ENCODE measurements at regions not wholly inside any gene's neighbourhood (a gene's known extent, or its start where the extent isn't known, plus 50 kb on each side); places are given as distances from the start of the nearest gene placed in this dataset.

DNA sequence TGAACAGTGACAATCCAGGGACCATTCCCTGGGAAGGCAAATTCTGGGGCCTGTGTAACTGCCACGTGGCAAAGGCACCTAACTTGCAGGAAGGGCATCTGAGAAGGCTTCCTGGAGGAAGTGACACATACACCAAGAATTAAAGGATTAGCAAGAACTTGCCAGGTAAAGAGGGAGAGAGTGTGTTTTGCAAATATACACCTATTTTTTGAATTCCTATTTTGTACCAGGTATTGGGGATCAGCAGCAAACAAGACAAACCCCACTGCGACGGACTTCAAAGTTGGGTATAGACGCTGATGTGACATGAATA, 206.5 kb upstream of the ZMIZ1 start:
- H3K9me3 ChIP-seq (ENCODE audit: control insufficient read depth, insufficient read depth, low read length) = no peaks in the 10 kb centered on the region
- no peak overlapping the region for H3K9ac ChIP-seq (ENCODE audit: low read depth, low read length)
- H3K27me3 ChIP-seq (ENCODE audit: control insufficient read depth, insufficient read depth, low read length) = no peaks in the 10 kb centered on the region
- H3K27ac ChIP-seq (ENCODE audit: low read depth, low read length) = no peak overlapping the region
- no peak overlapping the region for H3K4me3 ChIP-seq (ENCODE audit: low read depth, low read length)
- 0 out of 2 replicates have a peak, but pooled peaks cover 2% of the 10 kb centered on the region for H3K4me1 ChIP-seq (ENCODE audit: control insufficient read depth, insufficient read depth, low read length)
- no peaks in the 10 kb centered on the region for H3K36me3 ChIP-seq (ENCODE audit: control insufficient read depth, insufficient read depth, low read length)

DNA sequence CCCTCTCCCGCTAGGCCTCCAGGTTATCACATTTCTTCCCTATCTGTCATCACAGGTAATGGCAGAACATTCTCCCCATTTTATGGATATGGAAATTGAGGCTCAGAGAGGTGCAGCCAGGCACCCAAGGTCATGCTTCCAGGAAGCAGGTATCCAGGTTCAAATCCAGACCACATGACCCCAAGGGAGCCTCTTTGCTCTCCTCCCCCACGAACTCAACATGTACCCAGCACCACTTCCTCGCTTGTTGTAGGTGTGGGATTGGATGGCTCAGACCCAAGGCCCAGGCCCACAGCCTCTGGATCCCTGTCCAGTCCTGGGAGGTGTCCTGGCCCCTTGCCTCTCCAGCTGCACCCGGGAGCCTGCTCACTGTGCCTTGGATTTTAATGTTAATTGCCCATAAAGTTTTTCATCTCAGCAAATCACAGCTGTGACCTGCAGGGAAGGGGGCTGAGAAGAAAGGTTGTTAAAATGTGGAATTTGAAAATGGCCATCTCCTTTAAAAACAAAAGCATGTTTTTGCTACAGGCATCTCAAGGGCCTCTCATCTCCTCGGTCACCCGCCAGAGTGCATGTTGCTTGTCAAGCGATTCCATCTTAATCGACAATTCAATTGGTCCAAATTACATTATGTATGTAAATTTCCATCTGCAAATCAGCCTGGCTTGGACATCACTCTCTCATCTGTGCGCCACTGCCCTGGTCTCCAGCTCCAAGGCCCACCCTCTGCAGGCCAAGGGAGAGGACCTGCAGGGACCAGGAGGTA, 205.4 kb upstream of the ZMIZ1 start:
- Histone ChIP-seq H3K9me3 (ENCODE audit: control insufficient read depth, insufficient read depth, low read length) (no peaks in the 10 kb centered on the region), H3K9ac (ENCODE audit: low read depth, low read length) (no peak overlapping the region), H3K4me1 (ENCODE audit: control insufficient read depth, insufficient read depth, low read length) (0 out of 2 replicates have a peak, but pooled peaks cover 2% of the 10 kb centered on the region), H3K27ac (ENCODE audit: low read depth, low read length) (no peak overlapping the region), H3K36me3 (ENCODE audit: control insufficient read depth, insufficient read depth, low read length) (no peaks in the 10 kb centered on the region), H3K27me3 (ENCODE audit: control insufficient read depth, insufficient read depth, low read length) (no peaks in the 10 kb centered on the region), H3K4me3 (ENCODE audit: low read depth, low read length) (no peak overlapping the region)

DNA sequence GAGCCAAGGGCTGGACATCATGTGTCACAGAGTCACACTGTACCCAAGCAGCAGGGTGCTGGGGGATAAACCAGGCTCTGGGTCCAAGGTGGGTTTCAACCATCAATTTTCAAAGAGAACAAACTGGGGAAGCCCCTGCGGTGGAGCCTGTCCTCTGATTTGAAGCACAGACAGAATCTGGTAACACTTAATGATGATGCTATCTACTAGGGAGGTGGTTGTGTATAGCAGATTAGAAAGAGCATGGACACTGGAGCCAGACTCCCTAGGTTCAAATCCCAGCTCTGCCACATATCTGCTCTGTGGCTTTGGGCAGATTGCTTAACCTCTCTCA, 204.9 kb upstream of the ZMIZ1 start:
- Histone ChIP-seq H3K36me3 (ENCODE audit: control insufficient read depth, insufficient read depth, low read length) (no peaks in the 10 kb centered on the region), H3K27me3 (ENCODE audit: control insufficient read depth, insufficient read depth, low read length) (no peaks in the 10 kb centered on the region), H3K27ac (ENCODE audit: low read depth, low read length) (no peak overlapping the region), H3K9ac (ENCODE audit: low read depth, low read length) (no peak overlapping the region), H3K9me3 (ENCODE audit: control insufficient read depth, insufficient read depth, low read length) (no peaks in the 10 kb centered on the region), H3K4me1 (ENCODE audit: control insufficient read depth, insufficient read depth, low read length) (0 out of 2 replicates have a peak, but pooled peaks cover 2% of the 10 kb centered on the region), H3K4me3 (ENCODE audit: low read depth, low read length) (no peak overlapping the region)

DNA sequence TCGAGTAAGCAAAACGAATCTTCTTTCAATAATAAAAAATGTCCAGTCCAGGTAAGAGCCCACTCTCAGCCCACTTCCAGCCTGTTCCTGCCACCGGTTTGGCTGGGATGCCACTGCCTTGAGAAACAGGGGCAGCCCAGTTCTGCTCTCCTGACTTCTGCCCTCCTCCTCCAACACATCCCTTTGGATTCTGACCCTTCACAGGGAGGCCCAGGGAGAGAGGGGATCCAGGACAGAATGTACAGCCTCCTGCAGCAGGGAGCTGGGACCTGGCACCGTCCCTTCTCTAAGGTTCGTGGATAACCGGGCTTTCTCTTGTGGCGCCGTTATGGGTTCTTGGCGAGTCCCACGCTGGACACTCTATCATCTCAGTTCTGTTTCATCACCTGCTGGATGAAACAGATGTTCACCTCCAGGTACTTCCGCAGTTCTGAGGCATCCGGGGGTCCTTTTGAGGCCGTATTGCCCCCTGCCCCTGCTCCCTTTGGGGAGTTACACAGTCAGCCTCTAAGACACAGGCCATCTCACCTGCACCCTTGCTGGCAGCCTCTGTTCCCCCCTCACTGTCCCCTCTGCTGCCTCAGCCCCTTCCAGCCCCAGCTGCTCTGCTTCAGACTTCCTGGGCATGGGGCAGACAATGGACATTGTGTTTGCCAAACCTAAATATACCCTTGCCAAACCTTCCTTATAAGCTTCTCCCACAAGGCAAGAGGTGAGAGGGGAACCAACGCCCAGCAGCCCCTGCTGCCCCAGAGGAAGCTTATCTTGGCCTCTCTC, 203.8 kb upstream of the ZMIZ1 start:
- no peak overlapping the region for H3K9ac ChIP-seq (ENCODE audit: low read depth, low read length)
- no peak overlapping the region for H3K4me3 ChIP-seq (ENCODE audit: low read depth, low read length)
- no peaks in the 10 kb centered on the region for H3K27me3 ChIP-seq (ENCODE audit: control insufficient read depth, insufficient read depth, low read length)
- 0 out of 2 replicates have a peak, but pooled peaks cover 2% of the 10 kb centered on the region for H3K4me1 ChIP-seq (ENCODE audit: control insufficient read depth, insufficient read depth, low read length)
- no peaks in the 10 kb centered on the region for H3K36me3 ChIP-seq (ENCODE audit: control insufficient read depth, insufficient read depth, low read length)
- no peaks in the 10 kb centered on the region for H3K9me3 ChIP-seq (ENCODE audit: control insufficient read depth, insufficient read depth, low read length)
- no peak overlapping the region for H3K27ac ChIP-seq (ENCODE audit: low read depth, low read length)

DNA sequence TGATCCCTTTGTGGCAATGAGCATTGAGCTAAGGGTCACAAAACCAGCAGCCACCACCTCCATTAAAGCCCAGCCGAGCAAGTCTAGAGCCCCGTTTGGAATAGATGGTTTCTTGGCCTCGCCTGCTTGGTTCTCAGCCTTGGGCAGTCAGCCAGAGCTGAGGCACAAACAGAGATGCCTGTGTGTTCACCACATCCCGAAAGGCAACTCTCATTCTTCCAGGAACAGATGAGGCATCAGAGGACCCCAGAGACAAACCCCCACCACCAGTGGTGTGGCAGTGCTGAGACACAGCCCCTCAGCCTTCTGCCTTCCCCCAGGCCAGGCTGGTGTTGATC, 203.3 kb upstream of the ZMIZ1 start:
- Histone ChIP-seq H3K4me3 (ENCODE audit: low read depth, low read length) (no peak overlapping the region), H3K4me1 (ENCODE audit: control insufficient read depth, insufficient read depth, low read length) (no peaks in the 10 kb centered on the region), H3K9me3 (ENCODE audit: control insufficient read depth, insufficient read depth, low read length) (no peaks in the 10 kb centered on the region), H3K27ac (ENCODE audit: low read depth, low read length) (no peak overlapping the region), H3K36me3 (ENCODE audit: control insufficient read depth, insufficient read depth, low read length) (no peaks in the 10 kb centered on the region), H3K9ac (ENCODE audit: low read depth, low read length) (no peak overlapping the region), H3K27me3 (ENCODE audit: control insufficient read depth, insufficient read depth, low read length) (no peaks in the 10 kb centered on the region)

DNA sequence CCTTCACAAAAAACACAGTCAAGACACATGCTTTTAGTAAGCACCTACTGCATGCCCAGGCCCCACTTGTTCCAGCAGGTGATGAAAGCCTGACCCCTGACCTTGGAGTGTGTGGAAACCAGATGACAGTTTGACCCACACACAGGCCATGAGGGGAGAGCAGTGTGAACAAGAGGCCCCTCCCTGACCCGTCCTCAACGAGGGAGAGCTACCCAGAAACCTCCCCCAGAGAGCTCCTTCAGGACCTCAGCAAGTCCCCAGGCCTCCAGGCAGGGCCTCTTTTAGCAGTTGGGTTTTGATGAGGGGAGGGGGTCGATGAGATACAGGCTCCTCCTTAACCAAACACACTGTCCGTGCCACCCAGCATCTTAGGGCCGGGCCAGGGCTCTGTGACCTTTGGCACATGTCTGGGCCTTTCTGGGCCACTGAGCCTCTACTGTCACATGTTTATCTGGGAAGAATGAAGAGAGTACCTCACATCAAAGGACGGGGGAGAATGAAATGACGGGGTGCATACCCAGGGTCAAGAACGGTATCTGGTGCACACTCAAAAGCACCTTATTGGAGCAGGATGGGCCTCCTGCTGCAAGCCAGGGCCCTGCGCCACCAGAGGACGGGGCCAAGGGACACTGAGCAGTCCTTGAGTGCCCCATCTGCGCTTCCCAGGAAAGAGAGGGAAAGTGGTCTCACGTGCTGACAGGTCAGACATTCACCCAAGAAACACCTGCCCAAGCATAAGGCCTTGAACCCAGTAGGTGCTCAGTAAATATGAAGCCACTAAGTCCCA, 202.6 kb upstream of the ZMIZ1 start:
- H3K4me1 ChIP-seq (ENCODE audit: control insufficient read depth, insufficient read depth, low read length) = no peaks in the 10 kb centered on the region
- H3K36me3 ChIP-seq (ENCODE audit: control insufficient read depth, insufficient read depth, low read length) = no peaks in the 10 kb centered on the region
- no peak overlapping the region for H3K9ac ChIP-seq (ENCODE audit: low read depth, low read length)
- H3K4me3 ChIP-seq (ENCODE audit: low read depth, low read length) = no peak overlapping the region
- no peak overlapping the region for H3K27ac ChIP-seq (ENCODE audit: low read depth, low read length)
- H3K9me3 ChIP-seq (ENCODE audit: control insufficient read depth, insufficient read depth, low read length) = no peaks in the 10 kb centered on the region
- no peaks in the 10 kb centered on the region for H3K27me3 ChIP-seq (ENCODE audit: control insufficient read depth, insufficient read depth, low read length)

DNA sequence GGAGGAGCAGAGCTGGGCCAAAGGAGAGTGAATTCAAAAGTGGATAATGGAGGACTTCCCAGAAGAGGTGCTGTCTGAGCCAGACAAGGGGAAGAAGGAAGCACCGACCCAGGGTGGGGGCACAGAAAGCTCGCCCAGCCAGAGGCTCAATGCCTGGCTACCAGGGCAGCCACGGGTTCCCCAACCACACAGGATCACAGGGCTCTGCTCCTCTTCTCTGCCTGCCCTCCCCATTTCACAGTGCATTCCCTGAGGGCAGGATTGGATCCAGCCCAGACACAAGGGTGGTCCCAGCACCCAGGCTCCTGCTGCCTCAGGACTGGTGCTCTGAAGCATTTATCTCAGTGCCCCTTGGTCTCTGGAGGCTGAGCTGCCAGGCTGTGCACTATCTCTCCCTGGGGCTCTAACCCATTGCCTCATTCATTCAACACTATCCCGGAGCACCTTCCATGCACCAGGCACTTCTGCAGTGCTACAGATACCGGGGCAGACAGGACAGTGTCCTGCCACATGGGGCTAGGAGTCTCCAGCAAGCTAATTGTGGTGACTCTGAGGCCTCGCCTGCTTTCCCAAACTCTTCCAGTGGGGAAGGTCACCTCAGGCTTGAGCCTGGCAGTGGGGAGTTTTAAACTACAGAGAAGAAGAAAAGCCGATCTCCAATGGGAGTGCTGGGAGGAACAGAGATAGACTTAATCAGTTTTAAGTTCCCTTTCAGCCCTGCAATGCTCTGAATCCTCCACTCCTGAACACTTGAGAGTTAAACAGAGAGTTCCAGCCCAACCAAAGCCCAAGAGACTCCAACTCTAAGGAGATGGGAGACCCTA, 201.8 kb upstream of the ZMIZ1 start:
- Histone ChIP-seq H3K9ac (ENCODE audit: low read depth, low read length) (no peak overlapping the region), H3K36me3 (ENCODE audit: control insufficient read depth, insufficient read depth, low read length) (no peaks in the 10 kb centered on the region), H3K27me3 (ENCODE audit: control insufficient read depth, insufficient read depth, low read length) (no peaks in the 10 kb centered on the region), H3K27ac (ENCODE audit: low read depth, low read length) (no peak overlapping the region), H3K4me1 (ENCODE audit: control insufficient read depth, insufficient read depth, low read length) (no peaks in the 10 kb centered on the region), H3K4me3 (ENCODE audit: low read depth, low read length) (no peak overlapping the region), H3K9me3 (ENCODE audit: control insufficient read depth, insufficient read depth, low read length) (no peaks in the 10 kb centered on the region)

DNA sequence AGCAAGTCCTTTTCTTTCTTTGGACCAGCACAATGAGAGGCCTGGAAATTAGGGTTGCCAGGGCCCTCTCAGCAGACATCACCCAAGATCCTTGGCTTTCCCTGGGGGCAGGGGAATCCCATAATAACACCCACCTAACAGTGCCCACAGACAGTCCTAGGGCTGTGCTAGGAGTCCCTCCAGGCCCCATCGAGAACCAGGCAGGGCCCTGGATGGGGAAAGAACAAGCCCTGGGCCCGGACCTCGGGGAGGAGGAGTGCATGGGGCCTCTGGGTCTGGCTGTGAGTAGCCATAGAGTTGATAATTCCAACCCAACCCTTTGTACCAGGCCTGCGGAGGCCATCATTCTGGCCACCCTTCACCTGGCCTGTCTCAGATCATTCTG, 201.2 kb upstream of the ZMIZ1 start:
- Histone ChIP-seq H3K9me3 (ENCODE audit: control insufficient read depth, insufficient read depth, low read length) (no peaks in the 10 kb centered on the region), H3K36me3 (ENCODE audit: control insufficient read depth, insufficient read depth, low read length) (no peaks in the 10 kb centered on the region), H3K9ac (ENCODE audit: low read depth, low read length) (no peak overlapping the region), H3K27ac (ENCODE audit: low read depth, low read length) (no peak overlapping the region), H3K4me3 (ENCODE audit: low read depth, low read length) (no peak overlapping the region), H3K4me1 (ENCODE audit: control insufficient read depth, insufficient read depth, low read length) (no peaks in the 10 kb centered on the region), H3K27me3 (ENCODE audit: control insufficient read depth, insufficient read depth, low read length) (no peaks in the 10 kb centered on the region)

DNA sequence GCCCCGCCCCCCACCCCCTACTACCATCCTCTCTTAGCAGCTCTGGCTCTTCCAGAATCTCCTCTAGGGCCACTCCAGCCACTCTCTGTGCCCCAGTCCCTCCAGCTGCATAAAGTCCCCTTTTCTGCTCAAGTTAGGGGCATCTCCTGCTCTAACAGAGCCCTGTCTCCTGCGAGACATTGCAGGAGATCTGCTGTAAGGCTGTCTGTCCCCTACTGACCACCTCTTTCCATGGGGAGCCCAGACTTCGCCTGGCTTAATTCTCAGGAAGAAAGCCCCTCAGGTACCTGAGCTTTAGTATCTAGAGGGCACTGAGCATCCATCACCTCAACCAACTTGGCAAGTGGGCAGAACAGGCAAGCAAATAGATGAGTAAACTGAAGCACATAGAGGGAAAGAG, 200.7 kb upstream of the ZMIZ1 start:
- H3K9ac ChIP-seq (ENCODE audit: low read depth, low read length) = no peak overlapping the region
- no peaks in the 10 kb centered on the region for H3K9me3 ChIP-seq (ENCODE audit: control insufficient read depth, insufficient read depth, low read length)
- no peak overlapping the region for H3K27ac ChIP-seq (ENCODE audit: low read depth, low read length)
- 0 out of 2 replicates have a peak, but pooled peaks cover under 1% of the 10 kb centered on the region for H3K27me3 ChIP-seq (ENCODE audit: control insufficient read depth, insufficient read depth, low read length)
- H3K36me3 ChIP-seq (ENCODE audit: control insufficient read depth, insufficient read depth, low read length) = no peaks in the 10 kb centered on the region
- H3K4me3 ChIP-seq (ENCODE audit: low read depth, low read length) = no peak overlapping the region
- no peaks in the 10 kb centered on the region for H3K4me1 ChIP-seq (ENCODE audit: control insufficient read depth, insufficient read depth, low read length)

DNA sequence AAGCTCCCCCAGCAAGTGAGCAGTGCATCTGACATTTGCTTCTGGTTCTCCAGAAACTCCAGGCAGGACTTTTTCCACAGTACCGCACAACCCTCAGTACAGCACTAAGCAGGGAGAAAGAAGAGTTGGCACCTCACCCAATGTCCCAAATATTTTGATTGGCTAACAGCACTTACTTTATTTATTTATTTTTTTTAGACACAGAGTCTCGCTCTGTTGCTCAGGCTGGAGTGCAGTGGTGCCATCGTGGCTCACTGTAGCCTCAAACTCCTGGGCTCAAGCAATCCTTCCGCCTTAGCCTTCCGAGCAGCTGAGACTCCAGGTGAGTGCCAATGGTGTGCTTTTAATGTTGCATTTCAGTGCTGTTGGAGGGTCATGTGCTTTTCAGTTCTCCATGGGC, 200.3 kb upstream of the ZMIZ1 start:
- H3K4me1 ChIP-seq (ENCODE audit: control insufficient read depth, insufficient read depth, low read length) = no peaks in the 10 kb centered on the region
- H3K9me3 ChIP-seq (ENCODE audit: control insufficient read depth, insufficient read depth, low read length) = no peaks in the 10 kb centered on the region
- H3K27ac ChIP-seq (ENCODE audit: low read depth, low read length) = no peak overlapping the region

More for the DNA sequence above, 200.3 kb upstream of the ZMIZ1 start:
- peaks cover 4% of the 10 kb centered on the region for H3K27me3 ChIP-seq (ENCODE audit: control insufficient read depth, insufficient read depth, low read length)
- no peaks in the 10 kb centered on the region for H3K36me3 ChIP-seq (ENCODE audit: control insufficient read depth, insufficient read depth, low read length)
- H3K4me3 ChIP-seq (ENCODE audit: low read depth, low read length) = no peak overlapping the region
- H3K9ac ChIP-seq (ENCODE audit: low read depth, low read length) = no peak overlapping the region
